SK-N-SH (cell line): ENCODE measurements at regions not wholly inside any gene's neighbourhood (a gene's known extent, or its start where the extent isn't known, plus 50 kb on each side); places are given as distances from the start of the nearest gene placed in this dataset.
"Not testable (repeated sequence)": the region's sequence is repeated elsewhere in the genome, so short reads cannot be mapped to it uniquely, and the experiment has no call there.

ENCODE experiments used
- CTCF ChIA-PET: fragments of 300-600, 350-600 bp; formaldehyde crosslinking; extraction: SDS; loops from one replicate; lab custom pipeline; 2021; lab: Yijun Ruan, JAX
- POLR2A ChIA-PET: fragments of 350-600 bp; sonication (Branson Sonifier 250); formaldehyde crosslinking; extraction: SDS; loops from one replicate; lab custom pipeline; 2020; ENCODE audit warnings: antibody characterized with exemption, inconsistent platforms; lab: Yijun Ruan, JAX
- DNase-seq: peaks from one replicate; pipeline ENCODE4 v3.0.0; 2012
- H2AFZ ChIP-seq: fragments of 200-600 bp; sonication (generic); 2 replicates; pipeline ENCODE4 v1.8.1; 2016; ENCODE audit warnings: antibody characterized with exemption, mild to moderate bottlenecking, low read depth
- H3F3A ChIP-seq: fragments of 200-600 bp; sonication (generic); replicated peaks from 2 replicates; pipeline ENCODE3; 2016; ENCODE audit warnings: antibody characterized with exemption, mild to moderate bottlenecking; ENCODE audit not compliant: insufficient read depth
- H3K27ac ChIP-seq, 2 experiments: fragments of 200-500 bp in 1 of 2; fragments of 200-600 bp in 1 of 2; sonication (Bioruptor generic) in 1 of 2; sonication (generic), shearing (Covaris generic) in 1 of 2; 2 replicates each; pipeline versions ENCODE4 v1.5.1 to v1.6.1; 2014 to 2016; ENCODE audit warnings: low read depth in 2 of 2, inconsistent platforms in 1 of 2, low read length in 1 of 2, mild to moderate bottlenecking in 1 of 2, mixed read lengths in 1 of 2
- H3K27me3 ChIP-seq: fragments of 200-600 bp; sonication (generic), shearing (Covaris generic); 2 replicates; pipeline ENCODE4 v1.6.1; 2016; ENCODE audit warnings: mixed run types; ENCODE audit not compliant: insufficient read depth
- H3K36me3 ChIP-seq, 2 experiments: fragments of 200-500 bp in 1 of 2; fragments of 200-600 bp in 1 of 2; sonication (Bioruptor generic) in 1 of 2; sonication (generic) in 1 of 2; replicated peaks in 1 of 2; 2 replicates each; pipeline versions ENCODE3 to v1.5.1; 2014 to 2016; ENCODE audit warnings: low read length in 1 of 2, mild to moderate bottlenecking in 1 of 2; ENCODE audit not compliant: insufficient read depth in 2 of 2, control insufficient read depth in 1 of 2
- H3K4me1 ChIP-seq, 2 experiments: fragments of 200-500 bp in 1 of 2; fragments of 200-600 bp in 1 of 2; sonication (Bioruptor generic) in 1 of 2; sonication (generic), shearing (Covaris generic) in 1 of 2; 2 replicates each; pipeline versions ENCODE4 v1.5.1 to v1.6.1; 2014 to 2016; ENCODE audit warnings: low read depth in 1 of 2, low read length in 1 of 2, mixed run types in 1 of 2; ENCODE audit not compliant: insufficient read depth in 2 of 2, control insufficient read depth in 1 of 2
- H3K4me2 ChIP-seq: fragments of 200-600 bp; sonication (generic), shearing (Covaris generic); 2 replicates; pipeline ENCODE4 v1.6.1; 2017; ENCODE audit warnings: mixed run types
- H3K4me3 ChIP-seq, 2 experiments: fragments of 200-500 bp in 1 of 2; fragments of 200-600 bp in 1 of 2; sonication (Bioruptor generic) in 1 of 2; sonication (generic), shearing (Covaris generic) in 1 of 2; 2 replicates each; pipeline versions ENCODE4 v1.5.1 to v1.8.1; 2014 to 2016; ENCODE audit warnings: low read depth in 2 of 2, inconsistent platforms in 1 of 2, low read length in 1 of 2, mild to moderate bottlenecking in 1 of 2, mixed read lengths in 1 of 2, moderate library complexity in 1 of 2
- H3K79me2 ChIP-seq: fragments of 200-600 bp; sonication (generic); 2 replicates; pipeline ENCODE4 v1.8.1; 2017; ENCODE audit warnings: mild to moderate bottlenecking; ENCODE audit not compliant: insufficient read depth
- H3K9ac ChIP-seq: fragments of 200-600 bp; sonication (generic); 2 replicates; pipeline ENCODE4 v1.6.1; 2017; ENCODE audit warnings: mixed run types
- H3K9me2 ChIP-seq: fragments of 200-600 bp; sonication (generic); 2 replicates; pipeline ENCODE4 v1.6.1; 2017; ENCODE audit warnings: mixed run types
- H3K9me3 ChIP-seq: fragments of 200-600 bp; sonication (generic); 2 replicates; pipeline ENCODE4 v1.6.1; 2017; ENCODE audit warnings: mixed run types, mild to moderate bottlenecking, moderate library complexity
- H4K20me1 ChIP-seq: fragments of 200-600 bp; sonication (generic); 2 replicates; pipeline ENCODE4 v1.6.1; 2017; ENCODE audit warnings: mild to moderate bottlenecking, mixed run types; ENCODE audit not compliant: insufficient read depth
- WGBS: methylation state at CpG from one replicate; pipeline ENCODE4 v1.1.6; 2017; ENCODE audit warnings: low lambda C conversion rate; 5-methylcytosine and 5-hydroxymethylcytosine counted together

GRCh38 chr1:145519302-145519701 lies 88.5 kb upstream of the GPR89A start:
- H3K27me3 ChIP-seq, H3K4me2 ChIP-seq, H2AFZ ChIP-seq, H3K9me2 ChIP-seq, H3K9ac ChIP-seq, H3K4me3 ChIP-seq, H3F3A ChIP-seq, H3K4me1 ChIP-seq, H3K9me3 ChIP-seq, H4K20me1 ChIP-seq, H3K27ac ChIP-seq, CTCF ChIA-PET, H3K36me3 ChIP-seq, H3K79me2 ChIP-seq, POLR2A ChIA-PET, DNase-seq: not testable (repeated sequence)
- WGBS, result 80% methylated on average over 3 of the region's 3 CpGs

- H3F3A ChIP-seq, H3K27me3 ChIP-seq, POLR2A ChIA-PET, DNase-seq, H4K20me1 ChIP-seq, H3K4me3 ChIP-seq, H3K79me2 ChIP-seq, H3K9ac ChIP-seq, H3K4me1 ChIP-seq, H3K27ac ChIP-seq, H3K4me2 ChIP-seq, H3K36me3 ChIP-seq, H3K9me3 ChIP-seq, H2AFZ ChIP-seq, CTCF ChIA-PET, H3K9me2 ChIP-seq: not testable (repeated sequence)
- no CpG with 5 or more reads among the region's 2 CpGs for WGBS
Observed at GRCh38 chr1:145513017-145513416, 87.6 kb upstream of the NBPF20 start.

GRCh38 chr1:145508053-145508452 lies 82.7 kb upstream of the NBPF20 start:
- H3K27ac ChIP-seq, H2AFZ ChIP-seq, CTCF ChIA-PET, H3K36me3 ChIP-seq, H3K27me3 ChIP-seq, H3K4me1 ChIP-seq, H3K4me3 ChIP-seq, H4K20me1 ChIP-seq, H3K79me2 ChIP-seq, H3K9me2 ChIP-seq, H3K4me2 ChIP-seq, H3F3A ChIP-seq, H3K9me3 ChIP-seq, DNase-seq, POLR2A ChIA-PET, H3K9ac ChIP-seq: not testable (repeated sequence)
- no CpG with 5 or more reads among the region's 1 CpG for WGBS

GRCh38 chr1:145505663-145506647 lies 80.6 kb upstream of the NBPF20 start:
- H3K27ac ChIP-seq, H3K36me3 ChIP-seq, H3F3A ChIP-seq, H2AFZ ChIP-seq, POLR2A ChIA-PET, H3K4me2 ChIP-seq, H4K20me1 ChIP-seq, H3K4me1 ChIP-seq, CTCF ChIA-PET, H3K9me2 ChIP-seq, H3K27me3 ChIP-seq, DNase-seq, H3K9ac ChIP-seq, H3K9me3 ChIP-seq, H3K79me2 ChIP-seq: not testable (repeated sequence)
- H3K4me3 ChIP-seq, result peak overlapping the region in 1 of 2 experiments; percentile 27; a peak in 1 of 4 replicates
- 27% methylated on average over 7 of the region's 59 CpGs for WGBS

GRCh38 chr1:145504834-145505413 lies 79.5 kb upstream of the NBPF20 start:
- WGBS, result no CpG with 5 or more reads among the region's 17 CpGs

GRCh38 chr1:145504310-145504709 lies 78.9 kb upstream of the NBPF20 start:
- H3K4me2 ChIP-seq, DNase-seq, H3F3A ChIP-seq, H2AFZ ChIP-seq, H3K79me2 ChIP-seq, H3K9me3 ChIP-seq, H3K27me3 ChIP-seq, H3K9ac ChIP-seq, POLR2A ChIA-PET, H3K27ac ChIP-seq, H3K36me3 ChIP-seq, H3K4me1 ChIP-seq, CTCF ChIA-PET, H3K9me2 ChIP-seq, H4K20me1 ChIP-seq, H3K4me3 ChIP-seq: not testable (repeated sequence)
- no CpG with 5 or more reads among the region's 2 CpGs for WGBS

More at GRCh38 chr1:145504834-145505413, 79.5 kb upstream of the NBPF20 start:
- H3K79me2 ChIP-seq, H3F3A ChIP-seq, H3K27me3 ChIP-seq, CTCF ChIA-PET, H3K9ac ChIP-seq, H3K36me3 ChIP-seq, H3K4me2 ChIP-seq, H3K4me1 ChIP-seq, POLR2A ChIA-PET, H2AFZ ChIP-seq, H4K20me1 ChIP-seq, H3K27ac ChIP-seq, H3K9me2 ChIP-seq, H3K9me3 ChIP-seq, H3K4me3 ChIP-seq, DNase-seq: not testable (repeated sequence)
